ENCODE measurements at regions not wholly inside any gene's neighbourhood (a gene's known extent, or its start where the extent isn't known, plus 50 kb on each side); places are given as distances from the start of the nearest gene placed in this dataset.
"Not testable (repeated sequence)": the region's sequence is repeated elsewhere in the genome, so short reads cannot be mapped to it uniquely, and the experiment has no call there.

- intact Hi-C loops (cut with DNase I, micrococcal nuclease); H3K4me3 Mint-ChIP-seq; ATAC-seq; H3K4me1 Mint-ChIP-seq; POLR2A ChIA-PET; CTCF ChIA-PET; H3K27ac Mint-ChIP-seq; H3K27me3 Mint-ChIP-seq; H3K36me3 Mint-ChIP-seq (ENCODE audit: low read depth); H3K9me3 Mint-ChIP-seq (ENCODE audit: low read depth); DNase-seq: not testable (repeated sequence)
These were observed 52.3 kb upstream of the LRRC30 start for GRCh38 chr18:7178568-7178967.

DNA sequence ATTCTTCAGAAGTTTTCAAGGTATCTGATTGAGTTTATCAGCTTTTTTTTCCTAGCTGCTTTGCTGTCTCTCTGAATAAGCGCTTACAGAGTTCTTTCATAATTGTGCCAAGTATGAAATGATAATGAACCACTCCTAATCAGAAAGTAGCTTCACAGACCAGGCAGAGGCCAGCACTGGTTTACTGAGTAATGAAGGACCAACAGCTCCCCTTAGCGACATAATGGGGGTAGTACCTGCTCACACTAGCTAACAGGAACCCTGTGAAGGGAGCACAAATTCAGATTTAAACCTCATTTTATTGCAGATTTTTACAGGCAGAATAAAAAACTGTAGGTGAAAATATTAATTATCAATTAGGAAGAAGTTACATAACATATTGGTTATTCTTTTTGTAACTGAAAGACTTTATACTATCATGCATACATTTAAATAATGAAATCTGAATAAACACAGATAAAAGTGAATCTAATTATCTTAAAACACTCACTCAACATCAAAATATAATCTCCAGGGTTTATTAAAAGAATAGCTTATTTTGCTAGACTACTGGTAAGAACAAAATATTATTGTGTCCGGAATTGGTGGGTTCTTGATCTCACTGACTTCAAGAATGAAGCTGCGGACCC is 53.7 kb upstream of the LRRC30 start:
- no peaks in the 10 kb centered on the region for H3K27me3 Mint-ChIP-seq
- H3K9me3 Mint-ChIP-seq (ENCODE audit: low read depth), result no peaks in the 10 kb centered on the region
- no peaks in the 10 kb centered on the region for H3K4me1 Mint-ChIP-seq
- POLR2A ChIA-PET, result no interaction called here
- ATAC-seq (peak; percentile 36), DNase-seq (peak; percentile 45)
- intact Hi-C loops (cut with DNase I, micrococcal nuclease), result loop anchor here (1.0 to 2.0 kb wide), 3 partner anchors 256 to 634 kb away; no protein-coding TSS in a partner anchor
- H3K4me3 Mint-ChIP-seq, result no peak overlapping the region
- CTCF ChIA-PET, result interaction anchor here (0.7 to 1.5 kb wide), 7 partner anchors 19 to 257 kb away, joined by 3 to 10 read pairs (median 3); no protein-coding TSS in a partner anchor
- H3K27ac Mint-ChIP-seq, result no peak overlapping the region
- H3K36me3 Mint-ChIP-seq (ENCODE audit: low read depth), result no peaks in the 10 kb centered on the region

DNA sequence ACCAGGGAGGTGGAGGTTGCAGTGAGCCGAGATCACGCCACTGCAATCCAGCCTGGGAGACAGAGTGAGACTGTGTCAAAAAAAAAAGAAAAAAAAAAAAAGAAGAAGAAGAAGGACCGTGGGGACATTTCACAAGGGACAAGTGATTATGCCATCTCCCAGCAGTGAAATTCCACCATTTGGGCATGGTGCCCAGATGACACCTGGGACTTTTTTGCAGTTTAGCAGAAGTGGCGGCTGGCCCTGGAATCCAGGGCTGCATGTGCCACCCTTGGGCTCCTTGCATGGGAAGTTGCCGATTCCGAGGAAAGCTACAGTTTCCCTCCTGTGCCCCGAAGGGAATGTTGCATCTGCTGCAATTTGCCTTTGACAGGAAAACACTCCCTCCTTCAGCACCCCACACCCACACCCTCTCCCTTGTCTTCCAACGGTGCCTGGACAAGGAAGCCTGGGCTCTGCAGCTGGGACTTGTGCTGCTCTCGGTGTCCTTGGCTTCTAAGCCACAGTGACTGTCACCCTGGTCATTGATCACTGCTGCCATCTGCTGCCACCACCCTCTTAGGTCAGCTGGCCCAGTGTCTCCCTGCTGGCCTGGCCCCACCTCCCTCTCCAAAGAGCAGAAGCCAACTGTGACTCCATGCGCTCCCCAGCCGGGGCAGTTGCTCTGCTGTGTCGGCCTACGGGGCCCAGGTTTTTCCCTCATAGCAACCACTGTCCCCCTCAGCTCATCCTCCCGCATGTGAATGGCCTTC is 56.4 kb upstream of the LRRC30 start:
- no peaks in the 10 kb centered on the region for H3K36me3 Mint-ChIP-seq (ENCODE audit: low read depth)
- H3K27me3 Mint-ChIP-seq, result no peaks in the 10 kb centered on the region
- no peak for ATAC-seq
- intact Hi-C loops (cut with DNase I, micrococcal nuclease), result no loop called here
- no peak overlapping the region for H3K27ac Mint-ChIP-seq
- DNase-seq, result no peak
- ChIA-PET POLR2A (no interaction called here), CTCF (no interaction called here)
- H3K4me3 Mint-ChIP-seq, result no peak overlapping the region
- no peaks in the 10 kb centered on the region for H3K4me1 Mint-ChIP-seq
- no peaks in the 10 kb centered on the region for H3K9me3 Mint-ChIP-seq (ENCODE audit: low read depth)

DNA sequence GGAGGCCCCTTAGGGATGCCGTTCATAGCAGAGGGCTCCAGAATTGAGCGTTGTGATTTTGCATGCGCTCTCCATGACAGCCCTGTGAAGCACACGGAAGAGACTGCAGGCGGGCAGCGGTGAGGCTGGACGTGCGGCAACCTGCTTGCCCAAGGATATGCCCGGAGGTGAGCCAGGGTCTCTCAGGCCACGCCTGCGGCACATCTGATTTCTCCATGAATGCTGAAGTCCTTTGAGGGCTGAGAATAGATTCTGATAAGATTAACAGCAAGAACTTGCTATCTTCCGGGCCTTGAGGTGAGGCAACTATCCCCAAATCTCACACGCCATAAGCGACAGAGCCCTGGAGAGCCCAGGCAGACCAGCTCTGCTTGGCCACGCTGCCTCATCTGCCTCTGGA is 55.6 kb upstream of the LAMA1 start:
- intact Hi-C loops (cut with DNase I, micrococcal nuclease), result no loop called here
- H3K27ac Mint-ChIP-seq, result no peak overlapping the region
- no peak overlapping the region for H3K4me3 Mint-ChIP-seq
- POLR2A ChIA-PET, result no interaction called here
- H3K9me3 Mint-ChIP-seq (ENCODE audit: low read depth), result no peaks in the 10 kb centered on the region
- CTCF ChIA-PET, result no interaction called here
- ATAC-seq (no peak), DNase-seq (no peak)
- H3K27me3 Mint-ChIP-seq, result no peaks in the 10 kb centered on the region
- no peaks in the 10 kb centered on the region for H3K36me3 Mint-ChIP-seq (ENCODE audit: low read depth)
- no peaks in the 10 kb centered on the region for H3K4me1 Mint-ChIP-seq

- ATAC-seq, result no peak
- no peaks in the 10 kb centered on the region for H3K36me3 Mint-ChIP-seq (ENCODE audit: low read depth)
- no peaks in the 10 kb centered on the region for H3K9me3 Mint-ChIP-seq (ENCODE audit: low read depth)
- no peak overlapping the region for H3K27ac Mint-ChIP-seq
- no peak for DNase-seq
- CTCF ChIA-PET, result interaction anchor here (0.7 kb wide), 1 partner anchor 1821 kb away, joined by 3 read pairs; no protein-coding TSS in a partner anchor
- no peak overlapping the region for H3K4me3 Mint-ChIP-seq
- POLR2A ChIA-PET, result no interaction called here
- intact Hi-C loops (cut with DNase I, micrococcal nuclease), result no loop called here
- H3K4me1 Mint-ChIP-seq, result no peaks in the 10 kb centered on the region
- H3K27me3 Mint-ChIP-seq, result no peaks in the 10 kb centered on the region
These were observed 55.0 kb upstream of the LAMA1 start for GRCh38 chr18:7172611-7173010.

DNA sequence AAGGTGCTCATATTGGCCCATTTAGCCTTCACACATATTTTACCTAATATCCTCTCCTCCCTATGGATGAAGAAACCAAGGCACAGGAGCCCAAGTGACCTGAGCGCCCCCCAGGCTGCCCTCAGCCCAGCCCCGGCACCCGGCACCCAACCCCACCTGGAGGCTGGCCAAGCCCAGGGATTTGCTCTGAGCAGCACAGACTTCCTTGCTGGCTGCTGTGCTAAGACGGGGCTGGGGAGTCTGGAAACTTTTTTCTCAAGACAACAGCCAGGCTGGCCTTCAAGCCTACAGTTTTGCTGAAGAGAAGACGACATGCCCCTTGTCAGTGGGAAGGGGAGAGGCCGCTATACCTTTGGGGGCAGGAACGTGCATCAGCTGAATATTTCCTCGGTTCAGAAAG is 52.7 kb upstream of the LAMA1 start:
- Mint-ChIP-seq H3K36me3 (ENCODE audit: low read depth) (no peaks in the 10 kb centered on the region), H3K4me3 (no peak overlapping the region), H3K27ac (no peak overlapping the region), H3K4me1 (no peaks in the 10 kb centered on the region), H3K27me3 (no peaks in the 10 kb centered on the region), H3K9me3 (ENCODE audit: low read depth) (no peaks in the 10 kb centered on the region)
- POLR2A ChIA-PET, result no interaction called here
- no peak for ATAC-seq
- intact Hi-C loops (cut with DNase I, micrococcal nuclease), result no loop called here
- CTCF ChIA-PET, result no interaction called here
- no peak for DNase-seq

DNA sequence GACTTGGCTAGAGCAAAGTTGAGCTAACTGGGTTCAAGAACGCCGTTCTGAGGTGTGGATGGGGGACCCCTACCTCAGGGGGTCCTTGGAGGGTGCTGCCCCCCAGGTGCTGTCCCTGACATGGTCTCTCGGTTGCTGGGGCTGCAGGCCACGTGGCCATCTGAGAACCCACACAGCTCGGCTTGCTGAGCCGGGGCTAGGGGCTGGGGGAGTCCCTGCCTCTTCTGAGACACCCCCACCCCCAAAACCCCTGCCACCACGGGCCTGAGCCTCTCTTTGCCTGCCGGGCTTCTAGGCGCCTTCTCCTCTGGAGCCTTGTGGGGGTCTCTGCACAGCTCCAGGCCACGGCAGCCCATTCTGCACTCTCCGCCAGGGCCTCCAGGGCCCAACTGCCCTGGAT is 52.0 kb upstream of the LAMA1 start:
- POLR2A ChIA-PET, result no interaction called here
- Mint-ChIP-seq H3K27ac (no peak overlapping the region), H3K27me3 (no peaks in the 10 kb centered on the region), H3K9me3 (ENCODE audit: low read depth) (no peaks in the 10 kb centered on the region), H3K4me3 (no peak overlapping the region), H3K4me1 (no peaks in the 10 kb centered on the region), H3K36me3 (ENCODE audit: low read depth) (no peaks in the 10 kb centered on the region)
- intact Hi-C loops (cut with DNase I, micrococcal nuclease), result no loop called here
- DNase-seq, result no peak
- CTCF ChIA-PET, result no interaction called here
- ATAC-seq, result no peak

- intact Hi-C loops (cut with DNase I, micrococcal nuclease), result no loop called here
- Mint-ChIP-seq H3K27ac (no peak overlapping the region), H3K9me3 (ENCODE audit: low read depth) (no peaks in the 10 kb centered on the region), H3K4me3 (no peak overlapping the region), H3K36me3 (ENCODE audit: low read depth) (no peaks in the 10 kb centered on the region), H3K4me1 (no peaks in the 10 kb centered on the region), H3K27me3 (no peaks in the 10 kb centered on the region)
- ATAC-seq, result no peak
- CTCF ChIA-PET, result no interaction called here
- no peak for DNase-seq
- POLR2A ChIA-PET, result interaction anchor here (0.6 kb wide), 1 partner anchor 34 kb away, joined by 4 read pairs; no protein-coding TSS in a partner anchor
These were observed 50.8 kb upstream of the LAMA1 start for GRCh38 chr18:7168408-7168807.
